ENCODE measurements at regions not wholly inside any gene's neighbourhood (a gene's known extent, or its start where the extent isn't known, plus 50 kb on each side); places are given as distances from the start of the nearest gene placed in this dataset.

DNA sequence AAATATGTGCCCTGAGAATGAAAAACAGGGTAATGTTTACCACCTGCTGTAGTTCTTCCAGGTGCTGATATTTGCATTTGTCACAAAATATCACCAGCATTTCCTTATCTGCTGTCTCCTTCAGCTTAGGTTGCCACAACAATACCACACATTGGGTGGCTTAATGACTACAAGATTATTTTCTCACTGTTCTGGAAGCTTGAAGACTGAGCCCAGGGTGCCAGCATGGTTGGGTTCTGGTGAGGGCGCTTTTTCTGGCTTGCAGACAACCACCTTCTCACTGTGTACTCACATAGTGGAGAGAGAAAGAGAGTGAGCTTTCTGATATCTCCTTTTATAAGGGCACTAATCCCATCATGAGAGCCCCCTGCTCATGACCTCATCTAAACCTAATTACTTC lies 407.5 kb upstream of the RGPD4 start:
- Histone ChIP-seq H3K4ac (ENCODE audit: low read depth, low read length) (no peak overlapping the region), H2AK5ac (ENCODE audit: insufficient read length, low read length) (no peak overlapping the region), H3K18ac (ENCODE audit: insufficient read length, low read depth, low read length) (no peak overlapping the region), H2BK15ac (ENCODE audit: low read depth, low read length) (no peak overlapping the region), H3K27ac (ENCODE audit: insufficient read length, low read depth, low read length) (no peak overlapping the region), H2AFZ (ENCODE audit: low read length) (no peak overlapping the region), H3K4me2 (ENCODE audit: insufficient read depth, insufficient read length, low read length) (no peak overlapping the region), H3K14ac (ENCODE audit: insufficient read depth, low read length) (no peak overlapping the region), H3K27me3 (ENCODE audit: insufficient read depth, low read length) (no peaks in the 10 kb centered on the region), H3K79me2 (ENCODE audit: insufficient read depth, low read length) (no peaks in the 10 kb centered on the region), H3K9ac (ENCODE audit: extremely low read depth, insufficient read length, low read length) (no peak overlapping the region), H3K79me1 (ENCODE audit: insufficient read depth, low read depth, low read length, poor library complexity, severe bottlenecking) (no peaks in the 10 kb centered on the region), H3T11ph (ENCODE audit: low read length) (no peak overlapping the region), H3K9me3 (ENCODE audit: control insufficient read depth, low read depth, low read length) (no peaks in the 10 kb centered on the region), H3K4me1 (ENCODE audit: insufficient read depth, low read length) (no peaks in the 10 kb centered on the region), H4K20me1 (ENCODE audit: control insufficient read depth, insufficient read depth, insufficient read length) (no peaks in the 10 kb centered on the region), H2BK20ac (ENCODE audit: low read depth, low read length, poor library complexity, severe bottlenecking) (no peak overlapping the region), H4K91ac (ENCODE audit: insufficient read length, low read depth, low read length) (no peak overlapping the region), H2BK12ac (ENCODE audit: insufficient read length, low read depth, low read length) (no peak overlapping the region), H3K23ac (ENCODE audit: insufficient read length, low read depth, low read length) (no peak overlapping the region), H3K56ac (ENCODE audit: insufficient read length, low read depth, low read length) (no peak overlapping the region), H2BK120ac (ENCODE audit: low read depth, low read length, poor library complexity, severe bottlenecking) (no peak overlapping the region), H3K23me2 (ENCODE audit: insufficient read length, low read depth, low read length, poor library complexity, severe bottlenecking) (no peaks in the 10 kb centered on the region), H2BK5ac (ENCODE audit: insufficient read length, low read length) (no peak overlapping the region), H4K8ac (replicated peaks; ENCODE audit: insufficient read length, low read depth, low read length) (no peak overlapping the region), H4K5ac (ENCODE audit: insufficient read length, low read depth, low read length) (no peak overlapping the region)
- H3K4me3 Mint-ChIP-seq, result no peak overlapping the region
- H3K27me3 Mint-ChIP-seq (ENCODE audit: low read depth), result no peaks in the 10 kb centered on the region
- WGBS (ENCODE audit: extremely low coverage, insufficient read length, low lambda C conversion rate), result no CpG with 5 or more reads among the region's 1 CpG
- H3K27ac Mint-ChIP-seq, result no peak overlapping the region; a peak in 1 of 7 replicates
- H3K9me3 Mint-ChIP-seq, result no peaks in the 10 kb centered on the region; a peak in 2 of 5 replicates
- TF ChIP-seq, protein P1, sequence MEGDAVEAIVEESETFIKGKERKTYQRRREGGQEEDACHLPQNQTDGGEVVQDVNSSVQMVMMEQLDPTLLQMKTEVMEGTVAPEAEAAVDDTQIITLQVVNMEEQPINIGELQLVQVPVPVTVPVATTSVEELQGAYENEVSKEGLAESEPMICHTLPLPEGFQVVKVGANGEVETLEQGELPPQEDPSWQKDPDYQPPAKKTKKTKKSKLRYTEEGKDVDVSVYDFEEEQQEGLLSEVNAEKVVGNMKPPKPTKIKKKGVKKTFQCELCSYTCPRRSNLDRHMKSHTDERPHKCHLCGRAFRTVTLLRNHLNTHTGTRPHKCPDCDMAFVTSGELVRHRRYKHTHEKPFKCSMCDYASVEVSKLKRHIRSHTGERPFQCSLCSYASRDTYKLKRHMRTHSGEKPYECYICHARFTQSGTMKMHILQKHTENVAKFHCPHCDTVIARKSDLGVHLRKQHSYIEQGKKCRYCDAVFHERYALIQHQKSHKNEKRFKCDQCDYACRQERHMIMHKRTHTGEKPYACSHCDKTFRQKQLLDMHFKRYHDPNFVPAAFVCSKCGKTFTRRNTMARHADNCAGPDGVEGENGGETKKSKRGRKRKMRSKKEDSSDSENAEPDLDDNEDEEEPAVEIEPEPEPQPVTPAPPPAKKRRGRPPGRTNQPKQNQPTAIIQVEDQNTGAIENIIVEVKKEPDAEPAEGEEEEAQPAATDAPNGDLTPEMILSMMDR (conservative IDR thresholded peaks at IDR 0.05), result no peak
- no peaks in the 10 kb centered on the region for H3K36me3 Mint-ChIP-seq (ENCODE audit: insufficient read depth in 1 of 3, low read depth in 3 of 3)
- no peaks in the 10 kb centered on the region for H3K4me1 Mint-ChIP-seq
- no peak for DNase-seq

Data from H9 (cell line).